ENCODE measurements at regions not wholly inside any gene's neighbourhood (a gene's known extent, or its start where the extent isn't known, plus 50 kb on each side); places are given as distances from the start of the nearest gene placed in this dataset.

DNA sequence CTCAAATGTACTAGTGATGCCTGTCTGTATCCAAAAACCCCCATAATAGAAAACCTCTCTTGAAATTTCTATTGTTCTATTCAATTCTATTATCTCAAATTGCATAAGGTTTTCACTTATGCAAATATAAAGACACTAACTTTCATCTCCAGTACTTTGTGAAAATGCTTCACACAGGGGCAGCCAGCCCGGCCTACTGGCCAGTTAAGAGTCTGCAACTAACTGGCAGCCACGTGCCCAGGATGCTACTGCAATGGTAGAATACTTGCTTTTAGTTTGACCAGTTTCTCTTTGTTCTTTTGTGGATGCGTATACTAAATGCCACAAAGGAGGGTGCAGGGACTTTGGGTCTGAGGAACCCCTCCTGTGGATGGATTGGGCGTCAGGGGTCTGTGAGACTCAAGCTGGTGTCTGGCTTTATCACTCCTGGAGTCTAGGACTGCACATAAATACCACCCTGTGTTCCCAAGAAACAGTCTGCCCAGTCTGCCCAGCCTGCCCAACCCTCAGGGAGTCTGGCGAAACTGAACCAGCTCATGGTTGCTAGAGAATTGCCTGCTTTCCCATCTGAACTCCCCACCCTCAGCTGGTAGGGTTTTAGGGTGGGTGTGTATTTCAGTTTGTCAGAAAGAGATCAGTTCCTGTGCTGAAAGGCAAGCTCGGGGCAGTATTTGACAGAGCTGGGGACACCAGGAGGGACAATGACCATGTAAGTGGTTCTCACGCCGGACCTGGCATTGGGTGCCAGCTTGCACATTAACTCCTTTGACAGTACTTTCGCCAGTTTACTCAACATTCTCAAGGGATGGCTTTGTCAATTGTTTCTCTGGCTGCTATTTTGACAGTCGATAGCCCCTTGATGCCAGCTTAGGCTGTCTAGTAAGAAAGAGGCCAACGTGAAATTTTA is 558.2 kb upstream of the JAG1 start:
- POLR2A ChIA-PET (ENCODE audit: unreplicated experiment): no interaction called here

More for the DNA sequence above, 558.2 kb upstream of the JAG1 start:
- Histone ChIP-seq H2BK20ac (ENCODE audit: low read depth, low read length) (no peak overlapping the region), H3K4me3 (ENCODE audit: insufficient read depth, low read depth, low read length) (no peak overlapping the region), H2AK5ac (ENCODE audit: low read depth, low read length) (0 out of 2 replicates have a peak overlapping the region, but pooled peaks have one; percentile 30), H2AFZ (replicated peaks; ENCODE audit: low read length, poor library complexity) (no peak overlapping the region), H2BK5ac (ENCODE audit: low read depth, low read length, poor library complexity, severe bottlenecking) (no peak overlapping the region), H2AK9ac (replicated peaks; ENCODE audit: low read depth, low read length, poor library complexity) (no peak overlapping the region), H4K91ac (ENCODE audit: insufficient read depth, low read depth, low read length) (no peak overlapping the region), H3K56ac (ENCODE audit: extremely low read depth, insufficient read depth, low read length) (no peak overlapping the region), H4K8ac (ENCODE audit: low read depth in 2 of 2, low read length in 2 of 2) (no peak overlapping the region), H3K27ac (ENCODE audit: insufficient read depth, low read length) (no peak overlapping the region), H4K20me1 (ENCODE audit: insufficient read depth, low read length) (no peaks in the 10 kb centered on the region), H3K9me1 (ENCODE audit: insufficient read depth, low read length) (0 out of 2 replicates have a peak, but pooled peaks cover 3% of the 10 kb centered on the region), H3K36me3 (ENCODE audit: control insufficient read depth, insufficient read depth, low read length) (no peaks in the 10 kb centered on the region), H3K23ac (ENCODE audit: low read depth, low read length) (no peak overlapping the region), H3K4me1 (ENCODE audit: control insufficient read depth, insufficient read depth, low read length) (peaks cover 8% of the 10 kb centered on the region), H3K79me1 (ENCODE audit: low read depth in 1 of 2, low read length in 2 of 2) (no peaks in the 10 kb centered on the region), H3K27me3 (ENCODE audit: control insufficient read depth, insufficient read depth, low read length) (no peaks in the 10 kb centered on the region), H4K5ac (ENCODE audit: low read depth, low read length) (no peak overlapping the region), H3K14ac (replicated peaks; ENCODE audit: low read depth, low read length) (0 out of 2 replicates have a peak overlapping the region, but pooled peaks have one; percentile 16), H2BK15ac (ENCODE audit: low read depth, low read length) (no peak overlapping the region), H3K9me3 (ENCODE audit: control insufficient read depth, insufficient read depth, low read length) (no peaks in the 10 kb centered on the region), H3K4ac (ENCODE audit: low read depth, low read length) (no peak overlapping the region), H3K18ac (ENCODE audit: low read depth, low read length) (no peak overlapping the region), H2BK120ac (ENCODE audit: low read depth, low read length) (no peak overlapping the region), H3K4me2 (ENCODE audit: low read depth, low read length) (no peak overlapping the region), H3K9ac (ENCODE audit: low read depth, low read length) (no peak overlapping the region)
- intact Hi-C loops (cut with micrococcal nuclease): no loop called here
- no peak for ATAC-seq (ENCODE audit: low read depth)
- no TSS peak for BruUV-seq (replicated peaks)
- TF ChIP-seq, protein P1, sequence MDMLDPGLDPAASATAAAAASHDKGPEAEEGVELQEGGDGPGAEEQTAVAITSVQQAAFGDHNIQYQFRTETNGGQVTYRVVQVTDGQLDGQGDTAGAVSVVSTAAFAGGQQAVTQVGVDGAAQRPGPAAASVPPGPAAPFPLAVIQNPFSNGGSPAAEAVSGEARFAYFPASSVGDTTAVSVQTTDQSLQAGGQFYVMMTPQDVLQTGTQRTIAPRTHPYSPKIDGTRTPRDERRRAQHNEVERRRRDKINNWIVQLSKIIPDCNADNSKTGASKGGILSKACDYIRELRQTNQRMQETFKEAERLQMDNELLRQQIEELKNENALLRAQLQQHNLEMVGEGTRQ (IDR thresholded peaks at IDR 0.05; ENCODE audit: low read depth, low read length): no peak
- TF ChIP-seq NFE2L2 (IDR thresholded peaks at IDR 0.05; ENCODE audit: low read depth, low read length) (no peak), CHD1 (IDR thresholded peaks at IDR 0.05; ENCODE audit: low read depth, low read length) (no peak), BHLHE40 (IDR thresholded peaks at IDR 0.05; ENCODE audit: low read depth, low read length) (no peak), SMC3 (IDR thresholded peaks at IDR 0.05; ENCODE audit: low read depth, low read length) (no peak), MXI1 (IDR thresholded peaks at IDR 0.05; ENCODE audit: borderline replicate concordance, low read depth, low read length) (no peak), RAD21 (IDR thresholded peaks at IDR 0.05; ENCODE audit: low read length) (no peak), RFX5 (IDR thresholded peaks at IDR 0.05; ENCODE audit: low read depth, low read length) (no peak), MAZ (IDR thresholded peaks at IDR 0.05; ENCODE audit: borderline replicate concordance, low read depth, low read length) (no peak), CEBPB (IDR thresholded peaks at IDR 0.05; ENCODE audit: low read depth, low read length) (no peak), RCOR1 (IDR thresholded peaks at IDR 0.05; ENCODE audit: insufficient replicate concordance, low read length) (no peak), POLR2A (IDR thresholded peaks at IDR 0.05; ENCODE audit: low read depth, low read length) (no peak)
- TF ChIP-seq, protein P2, sequence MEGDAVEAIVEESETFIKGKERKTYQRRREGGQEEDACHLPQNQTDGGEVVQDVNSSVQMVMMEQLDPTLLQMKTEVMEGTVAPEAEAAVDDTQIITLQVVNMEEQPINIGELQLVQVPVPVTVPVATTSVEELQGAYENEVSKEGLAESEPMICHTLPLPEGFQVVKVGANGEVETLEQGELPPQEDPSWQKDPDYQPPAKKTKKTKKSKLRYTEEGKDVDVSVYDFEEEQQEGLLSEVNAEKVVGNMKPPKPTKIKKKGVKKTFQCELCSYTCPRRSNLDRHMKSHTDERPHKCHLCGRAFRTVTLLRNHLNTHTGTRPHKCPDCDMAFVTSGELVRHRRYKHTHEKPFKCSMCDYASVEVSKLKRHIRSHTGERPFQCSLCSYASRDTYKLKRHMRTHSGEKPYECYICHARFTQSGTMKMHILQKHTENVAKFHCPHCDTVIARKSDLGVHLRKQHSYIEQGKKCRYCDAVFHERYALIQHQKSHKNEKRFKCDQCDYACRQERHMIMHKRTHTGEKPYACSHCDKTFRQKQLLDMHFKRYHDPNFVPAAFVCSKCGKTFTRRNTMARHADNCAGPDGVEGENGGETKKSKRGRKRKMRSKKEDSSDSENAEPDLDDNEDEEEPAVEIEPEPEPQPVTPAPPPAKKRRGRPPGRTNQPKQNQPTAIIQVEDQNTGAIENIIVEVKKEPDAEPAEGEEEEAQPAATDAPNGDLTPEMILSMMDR (conservative IDR thresholded peaks at IDR 0.05; ENCODE audit: low read depth, low read length): no peak
- TF ChIP-seq, protein P3, sequence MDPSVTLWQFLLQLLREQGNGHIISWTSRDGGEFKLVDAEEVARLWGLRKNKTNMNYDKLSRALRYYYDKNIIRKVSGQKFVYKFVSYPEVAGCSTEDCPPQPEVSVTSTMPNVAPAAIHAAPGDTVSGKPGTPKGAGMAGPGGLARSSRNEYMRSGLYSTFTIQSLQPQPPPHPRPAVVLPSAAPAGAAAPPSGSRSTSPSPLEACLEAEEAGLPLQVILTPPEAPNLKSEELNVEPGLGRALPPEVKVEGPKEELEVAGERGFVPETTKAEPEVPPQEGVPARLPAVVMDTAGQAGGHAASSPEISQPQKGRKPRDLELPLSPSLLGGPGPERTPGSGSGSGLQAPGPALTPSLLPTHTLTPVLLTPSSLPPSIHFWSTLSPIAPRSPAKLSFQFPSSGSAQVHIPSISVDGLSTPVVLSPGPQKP (IDR thresholded peaks at IDR 0.05; ENCODE audit: borderline replicate concordance, low read depth, low read length): no peak
- CTCF ChIA-PET: no interaction called here
- in situ Hi-C loops (cut with MboI; ENCODE audit: low sequenced_read_pairs): no loop called here
- no peak for DNase-seq
- 100% methylated on average over 4 of the region's 11 CpGs; no CpG with 5 or more reads in 1 of the 2 experiments for WGBS, 2 experiments (ENCODE audit: extremely low coverage in 2 of 2, insufficient read length in 1 of 2)
- dilution Hi-C loops (cut with HindIII; ENCODE audit: low sequenced_read_pairs, unreplicated experiment): no loop called here
